ENCODE measurements at regions not wholly inside any gene's neighbourhood (a gene's known extent, or its start where the extent isn't known, plus 50 kb on each side); places are given as distances from the start of the nearest gene placed in this dataset.
"Not testable (repeated sequence)": the region's sequence is repeated elsewhere in the genome, so short reads cannot be mapped to it uniquely, and the experiment has no call there.

DNA sequence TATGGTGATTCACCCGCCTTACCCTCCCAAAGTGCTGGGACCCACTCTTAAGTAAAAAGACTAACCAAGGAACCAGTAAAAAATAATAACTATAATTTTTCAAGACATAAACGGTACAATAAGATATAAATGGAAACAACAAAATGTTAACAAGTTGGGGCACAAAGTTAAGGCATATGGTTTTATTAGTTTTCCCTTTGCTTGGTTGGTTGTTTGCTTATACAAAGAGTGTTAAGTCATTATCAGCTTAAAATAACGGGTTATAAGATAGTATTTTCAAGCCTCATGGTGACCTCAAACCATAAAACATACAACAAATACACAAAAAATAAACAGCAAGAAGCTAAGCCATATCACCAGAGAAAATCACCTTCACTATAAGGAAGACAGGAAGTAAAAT, 406.1 kb downstream of the SEC23A start:
- no peak for DNase-seq

DNA sequence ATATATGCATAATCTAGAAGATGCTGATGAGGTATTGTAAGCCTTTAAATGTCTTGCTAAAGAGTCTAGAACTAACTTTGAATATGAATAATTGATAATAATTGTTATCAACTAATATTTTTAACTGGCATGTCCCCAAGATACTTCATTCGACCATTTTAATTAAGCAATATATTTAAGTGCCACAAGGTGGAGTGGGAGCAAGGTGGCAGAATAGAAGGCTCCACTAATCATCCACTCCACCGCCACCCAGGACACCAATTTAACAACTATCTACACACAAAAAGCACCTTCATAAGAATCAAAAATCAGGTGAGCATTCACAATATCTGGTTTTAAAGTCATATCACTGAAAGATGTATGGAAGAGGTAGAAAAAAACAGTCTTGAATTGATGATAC, 409.6 kb downstream of the SEC23A start:
- no peak for DNase-seq

DNA sequence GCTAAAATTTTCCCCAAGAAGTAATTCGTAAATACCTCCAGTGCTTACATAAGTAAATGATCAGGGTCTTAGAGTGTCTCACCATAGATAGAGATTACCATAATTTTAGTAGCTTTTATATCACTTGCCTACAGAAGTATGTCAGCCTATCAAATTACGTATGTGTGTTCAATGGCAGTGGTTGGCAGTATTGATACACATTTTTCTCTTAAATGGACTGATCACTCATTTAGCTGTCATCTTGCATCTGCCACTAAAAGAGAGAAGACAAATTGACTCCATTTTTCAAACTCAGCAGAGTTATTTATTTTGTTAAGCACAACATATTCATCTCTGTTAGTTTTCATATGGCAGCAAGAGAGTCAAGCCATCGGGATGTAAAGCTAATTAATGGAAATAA, 413.1 kb upstream of the CLEC14A start:
- no peak for DNase-seq

- no peak for DNase-seq
Observed at GRCh38 chr14:38663382-38663781, 407.5 kb upstream of the CLEC14A start.

- no peak for DNase-seq
Observed at GRCh38 chr14:38662781-38663180, 406.9 kb upstream of the CLEC14A start.

DNA sequence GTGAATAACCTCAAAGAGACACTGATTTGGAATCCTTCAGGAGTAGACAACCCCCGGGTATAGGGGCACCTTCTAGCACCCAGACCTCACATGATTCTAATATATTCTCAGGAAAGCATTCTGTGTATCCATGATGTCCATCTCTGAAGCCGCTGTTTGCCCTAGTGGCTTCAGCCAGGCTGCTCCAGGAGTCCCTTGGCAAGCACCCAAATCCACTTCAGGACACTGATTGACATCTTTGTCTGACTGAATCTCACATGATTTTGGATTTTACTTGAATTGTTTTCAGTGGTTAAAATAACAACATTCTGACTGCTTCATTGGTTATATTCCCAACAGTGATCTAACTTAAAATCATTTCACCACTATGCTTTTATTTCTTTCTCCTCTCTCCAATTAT, 390.5 kb upstream of the CLEC14A start:
- DNase-seq, result no peak

- DNase-seq, result not testable (repeated sequence)
Observed at GRCh38 chr14:38634913-38635312, 379.0 kb upstream of the CLEC14A start.

DNA sequence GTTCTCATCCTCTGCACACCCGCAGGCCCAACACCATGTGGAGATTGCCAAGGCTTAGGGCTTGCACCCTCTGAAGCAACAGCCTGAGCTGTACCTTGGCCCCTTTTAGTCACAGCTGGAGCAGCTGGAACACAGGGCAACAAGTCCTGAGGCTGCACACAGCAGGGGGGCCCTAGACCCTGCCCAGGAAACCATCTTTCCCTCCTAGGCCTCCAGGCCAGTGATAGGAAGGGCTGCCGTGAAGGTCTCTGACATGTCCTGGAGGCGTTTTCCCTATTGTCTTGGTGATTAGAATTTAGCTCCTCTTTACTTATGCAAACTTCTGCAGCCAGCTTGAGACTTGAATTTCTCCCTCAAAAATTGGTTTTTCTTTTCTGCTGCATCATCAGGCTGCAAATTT, 373.5 kb upstream of the CLEC14A start:
- no peak for DNase-seq

GRCh38 chr14:38627163-38627562, 371.3 kb upstream of the CLEC14A start:
- no peak for DNase-seq

- DNase-seq, result no peak
Observed at GRCh38 chr14:38623661-38624060, 367.8 kb upstream of the CLEC14A start.

DNA sequence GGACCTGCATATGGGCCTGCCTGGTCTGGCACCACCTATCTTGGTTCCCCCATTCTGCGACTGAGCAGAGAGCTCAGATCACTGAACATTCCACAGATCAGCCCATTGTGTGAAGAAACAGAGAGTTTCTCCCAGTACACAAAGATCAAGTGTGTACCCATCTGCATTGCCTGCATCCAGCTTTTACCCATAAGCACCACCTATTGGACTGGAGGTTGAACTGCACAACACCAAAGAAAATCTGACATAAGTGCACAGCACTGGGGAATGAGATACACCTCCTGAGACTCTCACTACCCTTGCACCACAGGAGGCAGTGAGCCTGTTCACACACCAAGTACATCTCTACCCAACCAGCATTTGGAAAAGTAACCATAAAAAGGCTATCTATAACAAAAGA, 362.6 kb upstream of the CLEC14A start:
- DNase-seq, result no peak

GRCh38 chr14:38616959-38617358, 361.1 kb upstream of the CLEC14A start:
- no peak for DNase-seq

GRCh38 chr14:38611928-38612327, 356.0 kb upstream of the CLEC14A start:
- DNase-seq, result no peak

DNA sequence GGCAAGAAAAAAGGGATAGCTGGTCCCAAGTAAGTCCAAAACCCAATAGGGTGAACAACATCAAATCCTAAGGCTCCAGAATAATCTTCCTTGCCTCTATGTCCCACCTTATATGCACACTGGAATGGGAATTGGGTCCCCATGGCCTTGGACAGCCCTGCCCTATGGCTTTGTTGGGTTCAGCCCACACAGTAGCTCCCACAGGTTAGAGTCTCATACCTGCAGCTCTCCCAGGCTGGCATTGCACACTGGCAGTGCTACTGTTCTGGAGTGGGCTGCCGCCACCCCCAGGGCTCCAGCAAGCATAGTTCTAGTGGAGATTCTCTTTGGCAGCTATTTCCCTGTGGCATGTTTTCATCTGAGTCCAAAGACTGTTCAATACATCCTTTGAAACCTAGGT, 352.4 kb upstream of the CLEC14A start:
- DNase-seq, result no peak

DNA sequence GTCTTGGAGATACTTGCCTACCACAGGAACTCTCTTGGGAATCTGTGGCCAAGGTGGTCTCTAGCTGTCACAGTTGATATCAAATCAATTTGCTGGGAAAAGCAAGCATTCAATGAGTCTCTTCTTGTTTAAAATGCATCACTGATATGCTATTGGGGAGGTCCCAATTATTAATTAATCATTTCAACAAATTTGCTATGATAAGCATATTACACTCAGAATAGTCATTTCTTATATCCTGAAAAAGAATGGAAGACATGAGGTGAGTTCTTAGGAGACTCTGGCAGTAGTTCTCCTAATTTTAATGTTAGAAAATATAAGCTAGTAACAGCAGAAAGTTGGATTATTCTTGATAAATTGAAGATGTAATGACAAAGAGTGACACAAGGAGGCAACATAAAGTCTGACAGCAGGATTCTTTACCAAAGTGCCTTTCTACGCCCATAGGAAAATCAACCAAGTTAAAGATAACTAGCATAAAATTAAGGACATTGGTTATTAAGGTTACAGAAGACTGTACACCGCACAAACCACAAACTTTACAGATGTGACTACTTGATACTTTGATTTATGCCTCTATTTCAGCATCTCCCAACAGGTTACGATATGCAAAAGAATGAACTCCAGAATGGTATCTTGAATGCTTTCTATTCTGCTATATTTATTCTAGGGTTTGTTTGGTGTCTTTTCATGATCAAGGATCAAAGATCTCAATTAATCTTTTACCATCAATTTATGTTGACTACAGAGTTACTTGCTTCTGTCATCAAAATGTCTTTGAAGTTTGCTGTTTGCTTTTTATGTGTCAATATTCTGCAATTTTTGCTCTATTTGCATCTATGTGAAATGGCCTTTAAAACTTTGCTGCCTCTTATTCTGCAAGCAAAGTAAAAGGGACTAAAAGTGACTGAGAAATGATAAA, 349.6 kb upstream of the CLEC14A start:
- DNase-seq, result no peak

DNA sequence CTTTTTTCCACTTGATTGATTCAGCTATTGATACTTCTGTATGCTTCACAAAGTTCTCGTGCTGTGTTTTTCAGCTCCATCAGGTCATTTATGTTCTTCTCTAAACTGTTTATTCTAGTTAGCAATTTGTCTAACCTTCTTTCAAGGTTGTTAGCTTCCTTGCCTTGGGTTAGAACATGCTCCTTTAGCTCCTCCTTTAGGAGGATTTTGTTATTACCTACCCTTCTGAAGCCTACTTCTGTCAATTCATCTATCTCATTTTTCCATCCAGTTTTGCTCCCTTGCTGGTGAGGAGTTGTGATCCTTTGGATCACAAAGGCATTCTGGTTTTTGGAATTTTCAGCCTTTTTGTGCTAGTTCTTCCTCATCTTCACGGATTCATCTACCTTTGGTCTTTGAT, 344.7 kb upstream of the CLEC14A start:
- not testable (repeated sequence) for DNase-seq

DNA sequence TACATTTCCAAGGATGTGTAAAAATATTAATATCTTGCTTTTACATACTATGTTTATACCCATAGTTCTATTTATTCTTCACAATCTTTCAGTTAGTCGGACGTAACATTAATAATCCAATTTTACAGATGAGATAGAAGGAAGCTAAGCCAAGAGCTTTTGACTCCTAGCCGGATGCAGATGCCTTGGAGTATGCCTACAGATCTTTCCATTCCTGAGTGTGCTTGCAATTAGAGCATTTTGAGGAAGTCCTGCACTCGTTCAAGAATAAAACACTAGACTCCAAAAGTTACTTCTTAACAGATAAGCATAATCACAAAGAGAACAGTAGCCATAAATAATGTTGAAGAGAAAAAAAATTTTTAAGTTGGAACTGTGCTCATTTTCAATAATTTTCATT, 337.6 kb upstream of the CLEC14A start:
- no peak for DNase-seq

DNA sequence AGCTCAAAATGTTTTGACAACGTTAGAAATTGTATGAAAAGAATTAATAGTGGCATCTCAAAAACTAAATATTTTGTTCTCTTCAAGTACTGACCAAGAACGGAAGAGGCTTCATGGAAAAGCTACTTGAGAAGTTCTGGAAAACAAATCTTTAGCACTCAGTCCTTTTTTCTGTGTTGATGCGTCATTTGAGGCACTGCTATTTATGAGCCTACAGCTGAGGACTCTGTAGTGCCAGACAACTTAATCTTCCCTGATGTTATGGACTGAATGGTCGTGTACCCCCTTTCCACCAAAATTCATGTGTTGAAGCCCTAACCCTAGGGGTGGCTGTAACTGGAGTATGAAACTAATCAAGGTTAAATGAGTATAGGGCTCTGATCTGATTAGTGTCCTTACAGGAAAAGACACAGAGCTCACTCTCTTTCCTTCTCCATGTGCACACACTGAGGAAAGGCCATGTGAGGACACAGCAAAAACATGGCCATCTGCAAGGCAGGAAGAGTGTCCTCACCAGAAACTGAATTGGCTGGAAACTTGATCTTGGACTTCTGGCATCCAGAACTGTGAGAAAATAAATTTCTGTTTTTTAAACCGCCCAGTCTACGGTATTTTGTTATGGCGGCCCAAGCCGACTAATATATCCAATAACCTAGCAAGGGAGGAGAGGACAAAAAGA, 337.0 kb upstream of the CLEC14A start:
- no peak for DNase-seq

DNA sequence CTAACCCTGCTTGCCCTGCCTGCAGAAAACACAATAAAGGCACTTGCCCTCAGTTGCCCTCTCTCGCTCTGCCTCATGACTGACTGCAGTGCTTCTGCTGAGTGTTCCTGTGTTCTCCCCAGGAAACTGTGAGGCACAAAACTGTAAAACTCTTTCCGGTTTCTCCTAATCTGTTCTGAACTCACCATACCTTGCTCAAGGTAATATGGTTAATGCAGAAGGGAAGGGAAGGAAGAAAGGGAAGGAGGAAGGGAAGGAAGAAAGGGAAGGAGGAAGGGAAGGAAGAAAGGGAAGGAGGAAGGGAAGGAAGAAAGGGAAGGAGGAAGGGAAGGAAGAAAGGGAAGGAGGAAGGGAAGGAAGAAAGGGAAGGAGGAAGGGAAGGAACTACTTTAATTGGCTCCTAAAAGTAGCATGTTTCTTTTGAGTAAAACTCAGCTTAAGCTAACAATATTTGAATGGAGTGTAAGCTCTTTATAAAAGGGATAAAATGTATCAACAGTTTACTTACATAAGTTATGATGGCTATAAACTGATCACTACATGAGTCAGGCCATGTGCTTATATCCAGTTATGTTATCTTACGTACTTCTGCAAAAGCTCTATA, 334.0 kb upstream of the CLEC14A start:
- DNase-seq, result no peak

- DNase-seq, result no peak
Observed at GRCh38 chr14:38583471-38583870, 327.6 kb upstream of the CLEC14A start.

- no peak for DNase-seq
Observed at GRCh38 chr14:38578278-38578681, 322.4 kb upstream of the CLEC14A start.

DNA sequence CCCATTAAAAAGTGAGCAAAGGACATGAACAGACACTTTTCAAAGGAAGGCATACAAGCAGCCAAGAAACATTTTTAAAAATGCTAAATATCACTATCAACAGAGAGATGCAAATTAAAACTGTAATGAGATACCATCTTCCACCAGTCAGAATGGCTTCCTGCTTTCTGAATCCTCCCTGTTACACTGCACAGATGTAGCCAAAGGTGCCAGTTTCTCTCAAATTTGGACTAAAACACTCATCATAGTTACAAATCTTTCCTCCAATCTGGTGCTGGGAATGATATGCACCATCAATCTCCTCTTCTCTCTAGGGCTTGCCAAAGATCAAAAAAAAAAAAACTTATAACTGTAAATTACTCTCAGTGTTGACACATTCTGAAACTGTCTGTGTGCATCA, 311.8 kb upstream of the CLEC14A start:
- DNase-seq, result no peak

GRCh38 chr14:38561657-38562056, 305.8 kb upstream of the CLEC14A start:
- DNase-seq, result no peak

DNA sequence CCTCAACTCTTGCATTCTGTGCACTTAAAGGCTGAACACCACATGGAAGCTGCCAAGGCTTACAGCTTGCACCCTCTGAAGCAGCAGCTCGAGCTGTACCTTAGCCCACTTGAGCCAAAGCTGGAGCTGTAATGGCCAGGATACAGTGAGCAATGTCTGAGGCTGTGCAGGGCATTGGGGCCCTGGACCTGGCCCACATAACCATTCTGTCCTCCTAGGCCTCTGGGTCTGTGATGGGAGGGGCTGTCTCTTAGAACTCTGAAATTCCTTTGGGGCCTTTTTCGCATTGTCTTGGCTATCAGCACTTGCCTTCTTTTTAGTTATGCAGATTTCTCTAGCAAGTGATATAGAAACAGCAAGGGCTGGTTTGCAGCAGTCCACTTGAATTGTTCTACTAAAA, 303.8 kb upstream of the CLEC14A start:
- no peak for DNase-seq
